ENCODE measurements at regions not wholly inside any gene's neighbourhood (a gene's known extent, or its start where the extent isn't known, plus 50 kb on each side); places are given as distances from the start of the nearest gene placed in this dataset.

DNA sequence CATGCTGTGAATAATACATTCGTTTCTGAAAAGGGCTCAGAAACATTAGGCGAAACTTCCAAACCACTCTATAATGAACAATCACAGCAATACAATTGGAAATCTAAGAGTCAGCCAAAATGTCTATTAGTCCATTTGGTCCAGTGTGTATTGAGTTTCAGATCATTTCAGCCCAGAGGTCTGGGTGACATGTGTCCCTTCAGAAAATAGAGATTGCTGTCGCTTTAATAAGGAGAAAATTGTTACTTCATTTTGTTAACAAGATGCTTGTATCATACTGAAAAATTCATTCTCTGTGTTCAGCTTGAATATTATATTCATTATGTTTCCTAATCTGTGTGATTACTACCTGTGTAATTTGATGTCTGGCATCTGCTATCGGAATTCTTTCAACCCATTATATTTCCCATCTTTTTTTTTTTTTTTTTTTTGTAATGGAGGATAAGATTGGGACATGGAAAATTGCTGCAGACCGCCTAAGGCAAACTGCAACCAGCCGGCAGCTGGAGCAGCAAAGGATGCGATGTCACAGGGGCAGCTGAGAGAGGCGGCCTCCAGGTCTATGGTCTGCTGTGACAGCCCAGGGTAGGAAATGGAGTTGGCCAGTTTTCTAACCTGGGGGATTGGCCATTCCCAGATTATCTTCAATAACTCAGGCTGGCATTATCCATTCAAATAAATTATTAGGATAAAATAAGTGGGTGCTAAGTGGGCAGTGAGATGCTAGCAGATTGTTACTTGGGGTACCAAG, 170.9 kb upstream of the NPVF start:
- H3K4me1 Mint-ChIP-seq = no peaks in the 10 kb centered on the region
- H3K36me3 Mint-ChIP-seq = no peaks in the 10 kb centered on the region
- no peak for DNase-seq
- no peak for ATAC-seq (ENCODE audit: low read depth in 2 of 2)
- H3K4me3 Mint-ChIP-seq = no peak overlapping the region
- no peak overlapping the region for H3K27ac Mint-ChIP-seq
- H3K27me3 Mint-ChIP-seq = peaks cover 6 to 37% (median 32%) of the 10 kb centered on the region in 3 donors
- H3K9me3 Mint-ChIP-seq = no peaks in the 10 kb centered on the region

DNA sequence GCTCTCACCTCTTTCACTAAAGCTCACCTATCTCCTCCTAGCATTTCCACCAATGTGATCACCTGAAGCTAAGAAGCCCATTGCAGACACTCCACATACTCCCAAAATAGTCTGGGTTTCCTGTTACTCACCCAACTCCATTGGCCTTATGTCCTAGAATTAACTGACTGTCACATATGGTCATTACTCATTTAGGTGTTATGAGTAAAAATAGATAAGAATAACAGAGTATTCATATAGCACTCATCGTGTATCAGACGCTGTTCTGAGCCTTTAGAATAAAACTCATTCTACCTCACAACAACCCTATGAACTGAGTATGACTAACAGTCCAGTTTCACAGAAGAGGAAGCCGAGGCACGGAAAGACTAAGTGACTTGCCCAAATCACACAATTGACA, 174.2 kb upstream of the NPVF start:
- Mint-ChIP-seq H3K9me3 (no peaks in the 10 kb centered on the region), H3K4me1 (no peaks in the 10 kb centered on the region), H3K27me3 (peaks cover 4 to 38% (median 28%) of the 10 kb centered on the region in 3 donors), H3K36me3 (no peaks in the 10 kb centered on the region), H3K4me3 (no peak overlapping the region), H3K27ac (no peak overlapping the region)
- DNase-seq (no peak), ATAC-seq (ENCODE audit: low read depth in 2 of 2) (no peak)

DNA sequence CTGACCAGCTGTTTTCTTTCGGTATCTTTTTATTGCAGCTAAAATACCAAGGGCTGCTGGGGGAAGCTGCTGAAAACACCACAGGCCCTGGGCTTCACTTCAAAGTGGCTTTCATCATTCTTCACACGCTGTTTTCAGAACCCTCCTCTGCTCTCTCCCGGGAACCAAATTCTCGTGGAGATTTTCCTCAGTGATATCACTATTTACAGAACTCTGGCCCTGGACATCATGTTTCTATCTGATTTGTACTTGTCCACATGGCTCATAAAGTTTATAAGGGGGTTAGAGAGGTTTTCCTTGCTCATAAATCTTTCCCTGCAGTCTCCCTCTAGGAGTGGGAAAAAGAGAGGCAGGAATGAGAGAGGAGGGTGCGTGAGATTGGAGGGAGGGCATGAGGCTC, 177.4 kb upstream of the NPVF start:
- DNase-seq = no peak
- H3K27me3 Mint-ChIP-seq = peaks cover 7 to 41% (median 34%) of the 10 kb centered on the region in 3 donors

DNA sequence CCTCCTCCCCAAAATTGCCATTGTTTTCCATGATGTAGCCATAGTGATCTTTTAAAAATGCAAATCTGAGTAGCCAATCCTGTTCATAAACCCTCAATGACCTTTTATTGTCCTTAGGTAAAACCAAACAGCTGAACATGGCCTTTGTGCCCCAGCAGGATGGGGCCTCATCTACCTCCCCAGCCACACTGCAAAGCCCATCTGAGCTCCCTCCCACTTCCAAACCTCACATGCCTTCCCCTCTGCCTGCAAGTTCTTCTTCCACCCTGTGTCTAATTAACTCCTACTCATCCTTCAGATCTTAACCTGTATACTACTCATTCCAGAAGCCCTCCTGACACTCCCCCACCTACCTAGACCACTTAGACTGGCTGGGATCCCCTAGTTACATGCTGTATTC, 178.8 kb upstream of the NPVF start:
- H3K27me3 Mint-ChIP-seq = peaks cover 7 to 32% (median 23%) of the 10 kb centered on the region in 3 donors
- DNase-seq (no peak), ATAC-seq (ENCODE audit: low read depth in 2 of 2) (no peak)
- no peak overlapping the region for H3K27ac Mint-ChIP-seq
- no peaks in the 10 kb centered on the region for H3K9me3 Mint-ChIP-seq
- no peaks in the 10 kb centered on the region for H3K4me1 Mint-ChIP-seq
- H3K4me3 Mint-ChIP-seq = no peak overlapping the region
- H3K36me3 Mint-ChIP-seq = no peaks in the 10 kb centered on the region

More for the DNA sequence above, 177.4 kb upstream of the NPVF start:
- no peaks in the 10 kb centered on the region for H3K9me3 Mint-ChIP-seq
- no peak for ATAC-seq (ENCODE audit: low read depth in 2 of 2)
- no peak overlapping the region for H3K27ac Mint-ChIP-seq
- H3K4me3 Mint-ChIP-seq = no peak overlapping the region
- H3K4me1 Mint-ChIP-seq = no peaks in the 10 kb centered on the region
- H3K36me3 Mint-ChIP-seq = no peaks in the 10 kb centered on the region

DNA sequence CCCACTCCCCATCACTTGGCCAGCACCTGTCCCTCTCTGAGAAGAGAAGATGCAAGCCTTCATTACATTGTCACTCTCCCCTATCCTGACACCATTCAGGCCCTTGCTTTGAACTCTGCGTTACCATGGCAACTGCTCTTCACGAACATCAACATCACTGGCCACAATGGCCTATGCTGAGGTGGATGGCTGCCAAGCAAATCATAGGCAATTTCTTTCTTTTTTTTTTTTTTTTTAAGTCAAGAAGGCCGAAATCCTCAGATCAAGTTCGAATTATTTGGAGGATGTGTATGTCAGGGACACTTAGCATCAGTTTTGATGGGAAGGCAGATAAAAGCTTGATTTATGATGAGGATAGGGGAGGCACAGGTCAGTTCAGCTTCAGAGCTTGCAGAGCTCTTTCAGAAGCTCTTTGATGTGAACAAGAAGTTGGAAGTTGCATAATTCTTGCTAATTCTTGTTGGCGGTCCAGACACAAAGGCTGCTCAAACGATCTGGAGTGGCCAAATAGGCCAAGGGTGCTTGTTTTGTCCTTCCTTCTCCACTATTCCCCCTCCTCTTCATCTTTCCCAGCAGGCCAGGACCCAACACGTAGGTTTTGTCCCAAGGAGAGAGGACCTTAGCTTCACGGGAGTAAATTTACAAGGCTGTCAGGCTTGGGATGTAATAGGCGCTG, 179.9 kb upstream of the NPVF start:
- Mint-ChIP-seq H3K36me3 (no peaks in the 10 kb centered on the region), H3K4me1 (no peaks in the 10 kb centered on the region), H3K27me3 (peaks cover 12 to 30% (median 26%) of the 10 kb centered on the region in 3 donors), H3K4me3 (no peak overlapping the region), H3K27ac (no peak overlapping the region), H3K9me3 (no peaks in the 10 kb centered on the region)
- no peak for ATAC-seq (ENCODE audit: low read depth in 2 of 2)
- DNase-seq = no peak

DNA sequence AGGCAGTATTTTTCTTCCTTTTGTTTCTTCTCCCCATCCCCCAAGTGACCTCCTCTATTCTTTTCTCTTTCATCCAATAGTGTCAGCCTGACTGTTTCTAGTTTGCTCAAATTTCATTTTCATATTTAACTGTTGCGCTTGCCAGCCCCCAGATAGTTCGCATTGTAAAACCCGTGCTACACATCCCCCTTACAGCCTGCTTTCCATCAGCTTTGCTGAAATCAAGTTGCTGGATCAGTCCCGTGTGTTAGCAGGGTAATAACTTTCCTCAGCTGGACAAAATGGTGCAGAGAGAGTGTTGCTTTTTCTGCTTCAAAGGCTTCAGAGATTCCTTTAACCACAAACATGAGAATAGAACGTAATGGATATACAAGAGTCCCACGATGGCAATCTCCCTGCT, 180.6 kb upstream of the NPVF start:
- Mint-ChIP-seq H3K27me3 (peaks cover 8 to 30% (median 22%) of the 10 kb centered on the region in 3 donors), H3K4me3 (no peak overlapping the region), H3K9me3 (no peaks in the 10 kb centered on the region), H3K27ac (no peak overlapping the region), H3K4me1 (no peaks in the 10 kb centered on the region), H3K36me3 (no peaks in the 10 kb centered on the region)
- ATAC-seq (ENCODE audit: low read depth in 2 of 2) = no peak
- no peak for DNase-seq

DNA sequence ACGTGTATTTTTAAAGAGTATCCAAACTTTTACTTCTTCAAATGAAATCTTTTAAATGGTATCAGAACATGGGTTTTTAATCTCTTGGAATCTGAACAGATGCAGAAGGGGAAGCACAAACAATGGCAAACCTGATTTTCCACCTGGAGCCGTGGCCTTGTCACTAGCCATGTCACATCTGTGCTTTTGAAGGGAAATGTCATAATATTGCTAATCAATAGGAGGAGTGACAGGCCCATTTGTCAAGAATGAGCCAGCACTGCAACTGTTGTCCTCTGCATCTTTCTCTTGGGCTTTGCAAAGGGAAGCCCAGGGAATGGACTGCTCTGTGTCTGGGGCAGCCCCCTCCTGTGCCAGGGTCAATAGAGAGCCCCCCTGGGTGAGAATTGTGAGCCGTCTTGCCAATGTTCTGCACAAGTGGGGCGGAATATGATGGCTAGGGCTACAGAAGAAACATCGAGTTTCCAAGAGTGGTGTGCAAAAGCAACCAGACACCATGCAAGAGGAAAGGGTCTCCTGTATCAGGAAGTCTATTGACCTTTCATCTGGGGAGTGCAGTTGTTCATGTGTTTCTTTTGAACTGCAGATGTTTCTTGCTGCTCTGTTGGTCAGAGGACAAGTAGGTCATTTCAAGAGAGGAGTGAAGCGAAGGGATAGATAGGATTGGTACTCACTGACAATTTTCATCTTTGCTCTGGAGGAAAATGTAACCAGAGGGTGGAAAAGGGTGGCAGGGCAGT, 181.8 kb upstream of the NPVF start:
- no peaks in the 10 kb centered on the region for H3K36me3 Mint-ChIP-seq
- ATAC-seq (ENCODE audit: low read depth in 2 of 2) (no peak), DNase-seq (no peak)
- H3K9me3 Mint-ChIP-seq = no peaks in the 10 kb centered on the region
- H3K4me1 Mint-ChIP-seq = no peaks in the 10 kb centered on the region
- no peak overlapping the region for H3K27ac Mint-ChIP-seq
- no peak overlapping the region for H3K4me3 Mint-ChIP-seq
- peaks cover 8 to 30% (median 18%) of the 10 kb centered on the region in 3 donors for H3K27me3 Mint-ChIP-seq

DNA sequence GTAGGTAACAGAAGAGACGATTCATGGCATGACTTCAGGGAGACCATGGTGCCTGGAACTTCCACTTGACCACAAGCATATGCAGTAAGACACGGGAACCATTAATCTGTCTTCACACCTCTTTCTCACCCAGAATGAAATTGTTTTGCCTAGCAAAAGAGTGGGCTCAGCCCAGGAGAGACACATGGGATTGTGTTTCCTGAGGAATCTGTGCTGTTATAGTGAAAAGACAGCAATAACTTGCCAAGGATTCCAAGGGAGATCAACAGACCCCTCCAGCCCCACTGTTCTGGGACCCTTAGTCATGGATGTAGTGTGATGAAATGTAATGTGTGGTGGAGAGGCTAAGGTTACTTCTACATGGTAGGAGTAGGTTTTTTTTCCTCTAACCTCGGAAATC, 192.5 kb upstream of the NPVF start:
- peaks cover 25 to 46% (median 28%) of the 10 kb centered on the region in 3 donors for H3K27me3 Mint-ChIP-seq

DNA sequence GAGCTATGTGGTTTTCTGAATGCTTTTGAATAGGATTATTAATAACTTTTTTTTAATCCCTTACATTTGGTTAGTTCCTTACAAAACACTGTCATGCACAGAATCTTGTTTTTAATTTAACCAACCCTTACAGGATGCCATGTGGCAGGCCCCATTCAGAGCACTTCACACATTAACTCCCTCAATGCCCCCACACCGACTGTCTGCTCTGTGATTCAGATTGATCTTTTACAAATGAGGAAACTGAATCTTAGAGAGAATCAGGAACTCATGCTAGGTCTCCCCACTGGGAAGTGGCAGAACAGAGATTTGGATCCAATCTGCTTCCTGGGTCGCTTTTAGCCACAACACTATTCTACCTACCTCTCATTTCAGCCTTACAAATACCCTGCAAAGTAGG, 195.8 kb upstream of the NPVF start:
- Mint-ChIP-seq H3K4me1 (peaks cover 6 to 10% (median 9%) of the 10 kb centered on the region in 3 donors), H3K9me3 (no peaks in the 10 kb centered on the region), H3K4me3 (no peak overlapping the region), H3K36me3 (no peaks in the 10 kb centered on the region), H3K27ac (no peak overlapping the region), H3K27me3 (peaks cover 8 to 25% (median 19%) of the 10 kb centered on the region in 3 donors)
- ATAC-seq (ENCODE audit: low read depth in 2 of 2) = no peak
- no peak for DNase-seq

More for the DNA sequence above, 192.5 kb upstream of the NPVF start:
- Mint-ChIP-seq H3K36me3 (no peaks in the 10 kb centered on the region), H3K4me3 (no peak overlapping the region), H3K9me3 (no peaks in the 10 kb centered on the region), H3K27ac (no peak overlapping the region), H3K4me1 (no peaks in the 10 kb centered on the region)
- DNase-seq = no peak
- ATAC-seq (ENCODE audit: low read depth in 2 of 2) = no peak

DNA sequence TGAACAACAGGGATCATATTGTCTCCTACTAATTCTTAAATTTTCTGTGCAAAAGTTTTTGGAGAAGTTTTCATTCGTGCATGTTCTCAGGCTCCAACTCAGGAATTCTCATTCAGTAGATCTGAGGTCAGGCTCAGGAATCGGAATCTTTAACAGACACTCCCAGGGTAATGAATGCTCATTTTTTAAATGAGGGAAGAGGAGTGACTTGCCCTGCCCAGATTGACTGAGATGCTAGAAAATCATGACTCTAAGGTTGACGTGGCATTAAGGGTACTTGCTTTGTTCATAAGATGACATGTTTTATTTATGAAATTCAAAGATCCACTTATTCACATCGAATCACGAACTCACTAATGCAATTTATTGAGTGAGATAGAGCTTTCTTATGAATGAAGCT, 196.6 kb upstream of the NPVF start:
- DNase-seq (no peak), ATAC-seq (ENCODE audit: low read depth in 2 of 2) (no peak)
- Mint-ChIP-seq H3K4me1 (peaks cover 6 to 10% (median 9%) of the 10 kb centered on the region in 3 donors), H3K9me3 (no peaks in the 10 kb centered on the region), H3K27me3 (peaks cover under 1 to 17% (median 11%) of the 10 kb centered on the region in 3 donors), H3K4me3 (no peak overlapping the region), H3K36me3 (no peaks in the 10 kb centered on the region), H3K27ac (no peak overlapping the region)

DNA sequence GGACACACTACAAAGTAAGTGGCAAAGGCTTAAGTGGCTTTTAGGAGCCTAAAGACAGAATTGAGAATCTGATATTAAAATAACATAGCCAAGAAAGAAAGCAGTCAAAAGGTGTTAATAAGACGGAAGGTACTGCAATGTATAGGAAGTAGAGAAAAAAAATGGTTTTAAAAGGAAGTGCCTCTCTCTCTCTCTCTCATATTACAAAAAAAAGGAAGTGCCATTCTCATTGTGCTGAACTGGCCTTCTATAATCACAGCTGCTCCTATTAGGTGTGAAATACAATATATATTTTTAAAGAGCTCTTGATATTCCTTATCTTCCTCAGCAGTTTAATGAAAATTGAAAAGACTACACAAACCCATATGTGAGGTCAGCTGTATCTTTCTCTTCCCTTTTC, 199.4 kb upstream of the NPVF start:
- DNase-seq = peak; percentile 8
- H3K4me3 Mint-ChIP-seq = peak overlapping the region in 1 of 8 donors; percentile 77
- no peaks in the 10 kb centered on the region for H3K9me3 Mint-ChIP-seq
- peaks cover 6 to 10% (median 9%) of the 10 kb centered on the region in 3 donors for H3K4me1 Mint-ChIP-seq
- H3K27ac Mint-ChIP-seq = no peak overlapping the region
- no peaks in the 10 kb centered on the region for H3K27me3 Mint-ChIP-seq
- no peaks in the 10 kb centered on the region for H3K36me3 Mint-ChIP-seq
- peak; percentile 78 to 83 for ATAC-seq (ENCODE audit: low read depth in 2 of 2)

DNA sequence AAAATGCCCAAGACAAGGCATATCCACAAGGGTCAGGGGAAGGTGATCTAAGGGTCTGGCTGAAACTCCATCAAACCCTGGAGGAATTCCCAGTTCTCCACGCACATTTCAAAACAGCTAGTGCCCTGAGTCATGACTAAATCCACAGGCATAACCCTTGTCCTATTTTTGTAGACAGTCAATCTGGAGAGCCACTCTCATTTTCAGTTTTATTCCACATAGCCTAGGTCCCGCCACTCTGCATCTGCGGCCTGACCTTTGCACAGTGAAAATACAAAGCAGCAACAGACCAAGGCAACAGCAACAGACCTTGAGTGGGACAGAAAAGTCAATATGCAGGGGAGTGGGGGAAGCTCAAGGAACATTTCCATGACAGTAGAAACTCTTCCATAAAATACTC, 201.4 kb upstream of the NPVF start:
- peaks cover 0 to 4% (median 0%) of the 10 kb centered on the region in 3 donors for H3K27me3 Mint-ChIP-seq
- no peaks in the 10 kb centered on the region for H3K9me3 Mint-ChIP-seq
- H3K4me1 Mint-ChIP-seq = peaks cover 6 to 10% (median 9%) of the 10 kb centered on the region in 3 donors
- no peak overlapping the region for H3K4me3 Mint-ChIP-seq
- H3K36me3 Mint-ChIP-seq = no peaks in the 10 kb centered on the region
- no peak for ATAC-seq (ENCODE audit: low read depth in 2 of 2)
- DNase-seq = no peak
- H3K27ac Mint-ChIP-seq = no peak overlapping the region

DNA sequence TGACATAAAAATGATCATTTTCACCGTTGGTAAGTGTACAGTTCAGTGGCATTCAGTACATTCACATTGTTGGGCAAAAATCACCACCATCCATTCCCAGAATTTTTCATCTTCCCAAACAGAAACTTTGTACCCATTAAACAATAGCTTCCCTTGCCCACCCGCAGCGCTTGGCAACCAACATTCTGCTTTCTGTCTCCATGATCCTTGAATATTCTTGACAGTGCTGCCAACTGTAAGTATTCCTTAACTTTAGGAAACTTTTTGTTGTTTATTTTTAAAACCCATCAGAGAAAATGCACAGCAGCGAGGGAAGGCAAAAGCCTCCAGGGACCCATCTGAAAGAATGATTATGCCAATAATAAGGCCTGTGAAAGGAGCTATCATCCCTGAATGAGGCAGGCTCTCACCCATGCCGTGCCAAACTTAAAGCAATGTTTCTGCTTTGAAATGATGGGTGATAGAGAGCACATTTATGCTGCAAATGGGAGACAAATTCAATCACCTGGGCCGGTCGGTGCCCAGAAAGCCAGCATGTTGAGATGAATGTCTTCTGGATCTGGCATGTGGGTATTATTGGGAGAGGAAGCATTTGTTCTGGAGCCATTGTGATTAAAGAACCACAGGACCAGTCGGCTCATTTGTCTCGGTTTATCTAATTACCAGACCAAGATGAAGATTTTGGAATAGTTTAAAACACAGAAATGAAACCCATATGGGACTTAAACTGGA, 202.1 kb upstream of the NPVF start:
- DNase-seq = no peak
- Mint-ChIP-seq H3K9me3 (no peaks in the 10 kb centered on the region), H3K4me3 (no peak overlapping the region), H3K4me1 (peaks cover 6 to 10% (median 9%) of the 10 kb centered on the region in 3 donors), H3K36me3 (no peaks in the 10 kb centered on the region), H3K27ac (no peak overlapping the region), H3K27me3 (peaks cover 0 to 4% (median 0%) of the 10 kb centered on the region in 3 donors)
- no peak for ATAC-seq (ENCODE audit: low read depth in 2 of 2)

All from naive B cell (primary cell).